ENCODE measurements at regions not wholly inside any gene's neighbourhood (a gene's known extent, or its start where the extent isn't known, plus 50 kb on each side); places are given as distances from the start of the nearest gene placed in this dataset.

GRCh38 chr1:4593106-4593505, 61.3 kb upstream of the AJAP1 start:
- DNase-seq (ENCODE audit: low read depth) = no peak

- DNase-seq (ENCODE audit: low read depth) = no peak
Measured at GRCh38 chr1:4594286-4594991, 60.0 kb upstream of the AJAP1 start.

GRCh38 chr1:4595341-4596225, 58.8 kb upstream of the AJAP1 start:
- no peak for DNase-seq (ENCODE audit: low read depth)

- DNase-seq (ENCODE audit: low read depth) = no peak
Measured at GRCh38 chr1:4596486-4596885, 57.9 kb upstream of the AJAP1 start.

GRCh38 chr1:4597020-4597419, 57.4 kb upstream of the AJAP1 start:
- DNase-seq (ENCODE audit: low read depth) = no peak

GRCh38 chr1:4598561-4598960, 55.8 kb upstream of the AJAP1 start:
- DNase-seq (ENCODE audit: low read depth) = no peak

GRCh38 chr1:4599521-4599920, 54.9 kb upstream of the AJAP1 start:
- DNase-seq (ENCODE audit: low read depth) = no peak

GRCh38 chr1:4599951-4600481, 54.4 kb upstream of the AJAP1 start:
- no peak for DNase-seq (ENCODE audit: low read depth)

- DNase-seq (ENCODE audit: low read depth) = no peak
Measured at GRCh38 chr1:4600615-4601460, 53.6 kb upstream of the AJAP1 start.

- DNase-seq (ENCODE audit: low read depth) = no peak
Measured at GRCh38 chr1:4601941-4602340, 52.5 kb upstream of the AJAP1 start.

- DNase-seq (ENCODE audit: low read depth) = no peak
Measured at GRCh38 chr1:4602462-4603294, 51.7 kb upstream of the AJAP1 start.

- DNase-seq (ENCODE audit: low read depth) = no peak
Measured at GRCh38 chr1:4603295-4604110, 50.9 kb upstream of the AJAP1 start.

All from non-pigmented ciliary epithelial cell (primary cell).